ENCODE measurements at regions not wholly inside any gene's neighbourhood (a gene's known extent, or its start where the extent isn't known, plus 50 kb on each side); places are given as distances from the start of the nearest gene placed in this dataset.

GRCh38 chr2:187274146-187274545, 173.9 kb downstream of the CALCRL start:
- FAIRE-seq = no peak

- FAIRE-seq = peak; percentile 26
Measured at GRCh38 chr2:187272255-187272654, 175.8 kb downstream of the CALCRL start.

GRCh38 chr2:187271825-187272224, 176.2 kb downstream of the CALCRL start:
- no peak for FAIRE-seq

- no peak for FAIRE-seq
Measured at GRCh38 chr2:187266645-187267044, 181.4 kb downstream of the CALCRL start.

GRCh38 chr2:187266147-187266546, 181.9 kb downstream of the CALCRL start:
- FAIRE-seq = no peak

- no peak for FAIRE-seq
Measured at GRCh38 chr2:187264612-187265011, 183.4 kb downstream of the CALCRL start.

- no peak for FAIRE-seq
Measured at GRCh38 chr2:187263675-187264560, 184.1 kb downstream of the CALCRL start.

- no peak for FAIRE-seq
Measured at GRCh38 chr2:187261705-187262104, 186.3 kb downstream of the CALCRL start.

GRCh38 chr2:187252063-187252462, 196.0 kb downstream of the CALCRL start:
- FAIRE-seq = no peak

- FAIRE-seq = no peak
Measured at GRCh38 chr2:187250137-187250536, 197.9 kb downstream of the CALCRL start.

GRCh38 chr2:187233811-187234210, 214.2 kb downstream of the CALCRL start:
- FAIRE-seq = no peak

GRCh38 chr2:187232749-187233148, 215.3 kb downstream of the CALCRL start:
- no peak for FAIRE-seq

GRCh38 chr2:187230088-187230487, 218.0 kb downstream of the CALCRL start:
- FAIRE-seq = no peak

GRCh38 chr2:187228986-187229385, 219.1 kb downstream of the CALCRL start:
- FAIRE-seq = no peak

- FAIRE-seq = no peak
Measured at GRCh38 chr2:187224989-187225388, 223.1 kb downstream of the CALCRL start.

- no peak for FAIRE-seq
Measured at GRCh38 chr2:187220071-187220470, 228.0 kb downstream of the CALCRL start.

- FAIRE-seq = no peak
Measured at GRCh38 chr2:187215532-187216240, 232.4 kb downstream of the CALCRL start.

- no peak for FAIRE-seq
Measured at GRCh38 chr2:187214306-187214705, 233.7 kb downstream of the CALCRL start.

- no peak for FAIRE-seq
Measured at GRCh38 chr2:187213798-187214197, 234.3 kb downstream of the CALCRL start.

GRCh38 chr2:187210726-187211125, 237.3 kb downstream of the CALCRL start:
- FAIRE-seq = no peak

GRCh38 chr2:187208199-187208785, 239.8 kb downstream of the CALCRL start:
- FAIRE-seq = no peak

- FAIRE-seq = no peak
Measured at GRCh38 chr2:187207126-187207525, 240.9 kb downstream of the CALCRL start.

- peak; percentile 91 for FAIRE-seq
Measured at GRCh38 chr2:187206471-187206870, 241.6 kb downstream of the CALCRL start.

- no peak for FAIRE-seq
Measured at GRCh38 chr2:187206071-187206470, 242.0 kb downstream of the CALCRL start.
